ENCODE measurements at regions not wholly inside any gene's neighbourhood (a gene's known extent, or its start where the extent isn't known, plus 50 kb on each side); places are given as distances from the start of the nearest gene placed in this dataset.
"Not testable (repeated sequence)": the region's sequence is repeated elsewhere in the genome, so short reads cannot be mapped to it uniquely, and the experiment has no call there.

DNA sequence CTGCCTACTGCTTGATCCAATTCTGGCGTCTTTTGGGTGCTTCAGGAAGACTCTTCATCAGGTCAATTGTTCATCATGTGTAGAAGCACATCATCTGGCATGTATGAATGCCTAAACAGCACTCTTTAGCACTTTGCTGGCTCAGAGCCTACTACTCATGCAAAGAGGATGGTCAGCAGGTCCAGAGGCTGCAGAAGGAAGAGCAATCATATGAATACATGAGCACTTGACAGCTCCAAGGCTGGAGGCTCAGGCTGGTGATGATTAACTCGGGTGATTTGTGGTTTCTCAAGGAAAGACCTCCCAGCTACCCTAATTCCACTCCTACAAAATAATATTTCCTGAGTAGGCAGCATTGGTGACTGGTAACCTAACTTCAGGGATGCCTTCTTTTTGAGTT, 103.8 kb upstream of the CXCL13 start:
- Histone ChIP-seq H3K36me3 (no peaks in the 10 kb centered on the region), H3K27ac (no peak overlapping the region), H3K27me3 (no peaks in the 10 kb centered on the region), H3K4me3 (no peak overlapping the region), H3K9me3 (no peaks in the 10 kb centered on the region), H3K4me1 (no peaks in the 10 kb centered on the region)
- no peak for DNase-seq (ENCODE audit: low spot score)
- TF ChIP-seq, protein P1, sequence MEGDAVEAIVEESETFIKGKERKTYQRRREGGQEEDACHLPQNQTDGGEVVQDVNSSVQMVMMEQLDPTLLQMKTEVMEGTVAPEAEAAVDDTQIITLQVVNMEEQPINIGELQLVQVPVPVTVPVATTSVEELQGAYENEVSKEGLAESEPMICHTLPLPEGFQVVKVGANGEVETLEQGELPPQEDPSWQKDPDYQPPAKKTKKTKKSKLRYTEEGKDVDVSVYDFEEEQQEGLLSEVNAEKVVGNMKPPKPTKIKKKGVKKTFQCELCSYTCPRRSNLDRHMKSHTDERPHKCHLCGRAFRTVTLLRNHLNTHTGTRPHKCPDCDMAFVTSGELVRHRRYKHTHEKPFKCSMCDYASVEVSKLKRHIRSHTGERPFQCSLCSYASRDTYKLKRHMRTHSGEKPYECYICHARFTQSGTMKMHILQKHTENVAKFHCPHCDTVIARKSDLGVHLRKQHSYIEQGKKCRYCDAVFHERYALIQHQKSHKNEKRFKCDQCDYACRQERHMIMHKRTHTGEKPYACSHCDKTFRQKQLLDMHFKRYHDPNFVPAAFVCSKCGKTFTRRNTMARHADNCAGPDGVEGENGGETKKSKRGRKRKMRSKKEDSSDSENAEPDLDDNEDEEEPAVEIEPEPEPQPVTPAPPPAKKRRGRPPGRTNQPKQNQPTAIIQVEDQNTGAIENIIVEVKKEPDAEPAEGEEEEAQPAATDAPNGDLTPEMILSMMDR (IDR thresholded peaks at IDR 0.05) = no peak

DNA sequence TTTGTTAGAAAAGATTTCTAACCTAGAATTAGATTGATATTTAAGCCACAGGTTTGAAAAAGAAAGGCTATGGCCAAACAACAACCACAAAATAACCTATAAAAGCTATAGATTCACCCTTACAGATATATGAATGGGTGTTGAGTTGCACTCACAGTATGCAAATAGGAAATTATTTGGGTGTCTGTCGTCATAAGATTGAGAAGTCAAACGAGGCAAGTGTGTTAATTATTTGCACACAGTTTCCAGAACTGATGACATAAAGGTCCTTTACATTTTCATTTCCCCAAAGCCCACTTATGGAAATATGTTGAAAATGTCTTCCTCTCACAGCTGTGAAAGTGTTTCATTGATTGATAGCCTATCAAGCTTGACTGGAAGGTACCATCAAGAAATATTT, 101.2 kb upstream of the CXCL13 start:
- H3K36me3 ChIP-seq = no peaks in the 10 kb centered on the region
- DNase-seq (ENCODE audit: low spot score) = no peak
- no peaks in the 10 kb centered on the region for H3K9me3 ChIP-seq
- H3K4me3 ChIP-seq = no peak overlapping the region
- no peak overlapping the region for H3K27ac ChIP-seq
- no peaks in the 10 kb centered on the region for H3K27me3 ChIP-seq
- TF ChIP-seq, protein P1 (IDR thresholded peaks at IDR 0.05) = no peak
- H3K4me1 ChIP-seq = no peaks in the 10 kb centered on the region

DNA sequence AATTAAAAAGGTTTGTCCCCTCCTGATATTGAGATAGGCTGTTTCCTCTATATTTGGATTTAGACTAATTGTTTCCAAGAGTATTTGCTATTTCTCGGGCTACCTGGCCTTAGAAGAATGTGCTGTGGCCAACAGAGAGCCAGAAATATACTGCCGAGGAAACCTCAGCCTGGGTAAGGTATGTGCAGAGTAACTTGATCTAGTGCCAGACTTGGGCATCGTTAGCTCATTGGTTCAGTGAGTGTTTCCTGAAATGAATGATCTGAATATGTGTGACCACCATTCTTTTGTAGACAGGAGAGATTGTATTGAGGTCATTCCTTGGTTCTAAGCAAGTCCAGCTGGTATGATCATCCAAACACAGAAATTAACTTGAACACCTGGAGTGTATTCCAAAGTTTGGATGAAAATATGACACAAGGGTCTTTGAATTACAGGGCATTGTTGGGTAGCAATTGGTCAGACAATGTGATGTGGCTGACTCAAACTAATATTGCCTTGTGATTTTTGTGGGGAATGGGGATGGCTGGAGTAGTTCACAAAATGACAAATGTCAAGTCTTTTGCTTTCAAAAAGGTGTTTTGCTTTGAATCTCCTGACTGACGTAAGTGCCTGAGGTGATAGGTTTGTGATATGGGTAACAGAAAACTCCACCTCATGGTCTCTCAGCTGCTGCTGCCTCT, 100.2 kb upstream of the CXCL13 start:
- H3K27me3 ChIP-seq = no peaks in the 10 kb centered on the region
- H3K4me1 ChIP-seq = no peaks in the 10 kb centered on the region
- H3K36me3 ChIP-seq = no peaks in the 10 kb centered on the region
- H3K4me3 ChIP-seq = no peak overlapping the region
- DNase-seq (ENCODE audit: low spot score) = no peak
- no peaks in the 10 kb centered on the region for H3K9me3 ChIP-seq
- TF ChIP-seq, protein P1 (IDR thresholded peaks at IDR 0.05) = no peak
- H3K27ac ChIP-seq = no peak overlapping the region

DNA sequence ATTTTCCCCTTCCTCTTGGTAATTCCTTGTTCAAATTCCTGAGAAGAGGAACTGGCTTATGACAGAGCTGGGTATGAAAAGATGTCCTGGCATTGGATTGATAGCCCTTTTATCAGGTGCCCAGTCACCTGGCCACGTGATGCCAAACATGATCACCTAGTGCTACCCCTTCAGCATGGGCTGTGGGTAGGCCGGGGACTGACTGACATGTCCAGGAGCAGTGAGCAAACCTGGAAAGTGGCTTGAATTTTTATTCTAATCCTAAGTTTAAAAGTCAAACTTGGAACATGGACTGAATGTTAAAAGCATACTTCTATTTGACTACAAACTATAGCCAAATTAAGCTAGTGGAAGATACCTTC, 99.7 kb upstream of the CXCL13 start:
- no peaks in the 10 kb centered on the region for H3K9me3 ChIP-seq
- no peaks in the 10 kb centered on the region for H3K4me1 ChIP-seq
- H3K4me3 ChIP-seq = no peak overlapping the region
- no peaks in the 10 kb centered on the region for H3K36me3 ChIP-seq
- no peaks in the 10 kb centered on the region for H3K27me3 ChIP-seq
- TF ChIP-seq, protein P1 (IDR thresholded peaks at IDR 0.05) = no peak
- no peak for DNase-seq (ENCODE audit: low spot score)
- no peak overlapping the region for H3K27ac ChIP-seq

DNA sequence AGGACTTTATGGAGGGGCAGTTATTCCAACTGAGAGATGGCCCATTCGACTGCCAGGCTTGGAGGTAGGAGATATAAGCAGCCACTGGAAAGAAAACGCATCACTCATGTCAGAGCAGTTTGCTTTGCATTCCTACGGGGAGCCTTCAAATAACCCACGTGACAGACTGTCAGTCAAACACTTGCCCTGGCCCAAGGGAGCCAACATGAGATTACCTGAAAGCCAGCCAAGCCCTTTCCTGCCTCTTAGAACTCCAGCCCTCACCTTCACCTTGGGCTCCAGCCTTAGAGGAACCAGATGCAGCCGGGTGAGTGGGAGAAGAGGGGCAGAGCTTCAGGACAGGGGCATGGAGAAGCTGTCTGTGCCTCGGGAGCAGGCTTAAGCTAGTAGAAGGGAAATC, 95.3 kb upstream of the CXCL13 start:
- Histone ChIP-seq H3K27ac (no peak overlapping the region), H3K9me3 (no peaks in the 10 kb centered on the region), H3K36me3 (no peaks in the 10 kb centered on the region), H3K27me3 (no peaks in the 10 kb centered on the region), H3K4me3 (no peak overlapping the region), H3K4me1 (no peaks in the 10 kb centered on the region)
- no peak for DNase-seq (ENCODE audit: low spot score)
- TF ChIP-seq, protein P1 (IDR thresholded peaks at IDR 0.05) = no peak

DNA sequence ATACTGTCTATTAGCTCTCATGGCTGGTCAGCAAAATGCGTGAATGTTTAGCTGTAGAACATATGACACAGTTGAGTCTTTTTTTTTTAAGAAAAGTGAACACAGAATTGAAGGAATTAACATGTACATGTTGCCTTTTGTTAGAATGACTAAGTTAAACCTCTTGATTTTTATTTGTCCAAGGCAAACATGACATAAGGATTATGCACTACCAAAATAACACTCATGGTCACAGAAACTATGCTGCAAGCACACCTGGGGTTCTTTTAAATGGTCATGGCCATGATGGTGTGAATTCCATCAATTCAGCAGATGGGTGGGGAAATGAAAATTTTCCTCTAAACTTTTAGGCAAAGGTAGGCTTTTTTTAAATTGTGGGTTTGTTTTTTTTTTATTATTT, 80.1 kb upstream of the CXCL13 start:
- no peak overlapping the region for H3K27ac ChIP-seq
- no peaks in the 10 kb centered on the region for H3K4me1 ChIP-seq
- no peaks in the 10 kb centered on the region for H3K27me3 ChIP-seq
- no peaks in the 10 kb centered on the region for H3K9me3 ChIP-seq
- H3K36me3 ChIP-seq = no peaks in the 10 kb centered on the region
- no peak for DNase-seq (ENCODE audit: low spot score)
- TF ChIP-seq, protein P1 (IDR thresholded peaks at IDR 0.05) = no peak
- H3K4me3 ChIP-seq = no peak overlapping the region

DNA sequence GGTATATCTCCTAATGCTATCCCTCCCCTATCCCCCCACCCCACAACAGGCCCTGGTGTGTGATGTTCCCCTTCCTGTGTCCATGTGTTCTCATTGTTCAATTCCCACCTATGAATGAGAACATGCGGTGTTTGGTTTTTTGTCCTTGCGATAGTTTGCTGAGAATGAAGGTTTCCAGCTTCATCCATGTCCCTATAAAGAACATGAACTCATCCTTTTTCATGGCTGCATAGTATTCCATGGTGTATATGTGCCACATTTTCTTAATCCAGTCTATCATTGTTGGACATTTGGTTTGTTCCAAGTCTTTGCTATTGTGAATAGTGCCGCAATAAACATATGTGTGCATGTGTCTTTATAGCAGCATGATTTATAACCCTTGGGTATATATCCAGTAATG, 77.7 kb upstream of the CXCL13 start:
- H3K9me3 ChIP-seq, H3K27ac ChIP-seq: not testable (repeated sequence)

More for the DNA sequence above, 77.7 kb upstream of the CXCL13 start:
- not testable (repeated sequence) for H3K4me3 ChIP-seq; H3K4me1 ChIP-seq; DNase-seq (ENCODE audit: low spot score); H3K27me3 ChIP-seq; H3K36me3 ChIP-seq

All from right atrium auricular region (tissue), 2 donors.